Left renal pelvis (tissue), 4 donors: ENCODE measurements at regions not wholly inside any gene's neighbourhood (a gene's known extent, or its start where the extent isn't known, plus 50 kb on each side); places are given as distances from the start of the nearest gene placed in this dataset.

ENCODE experiments used
- DNase-seq, 4 donors: peaks; one replicate each; pipeline ENCODE4 v3.0.0-alpha.2; 2013; ENCODE audit warnings: low read depth in 4 of 4, low spot score in 3 of 4

- no peak for DNase-seq
These were observed 514.0 kb downstream of the MCTP2 start for GRCh38 chr15:94745371-94745770.

GRCh38 chr15:94747510-94747909 is 516.1 kb downstream of the MCTP2 start:
- DNase-seq: no peak

GRCh38 chr15:94749811-94750617 is 518.7 kb downstream of the MCTP2 start:
- peak in 3 of 4 donors; percentile 33 to 37 (median 36) for DNase-seq

- DNase-seq: no peak
These were observed 529.0 kb downstream of the MCTP2 start for GRCh38 chr15:94760348-94760747.

- DNase-seq: no peak
These were observed 530.2 kb downstream of the MCTP2 start for GRCh38 chr15:94761574-94761973.

DNA sequence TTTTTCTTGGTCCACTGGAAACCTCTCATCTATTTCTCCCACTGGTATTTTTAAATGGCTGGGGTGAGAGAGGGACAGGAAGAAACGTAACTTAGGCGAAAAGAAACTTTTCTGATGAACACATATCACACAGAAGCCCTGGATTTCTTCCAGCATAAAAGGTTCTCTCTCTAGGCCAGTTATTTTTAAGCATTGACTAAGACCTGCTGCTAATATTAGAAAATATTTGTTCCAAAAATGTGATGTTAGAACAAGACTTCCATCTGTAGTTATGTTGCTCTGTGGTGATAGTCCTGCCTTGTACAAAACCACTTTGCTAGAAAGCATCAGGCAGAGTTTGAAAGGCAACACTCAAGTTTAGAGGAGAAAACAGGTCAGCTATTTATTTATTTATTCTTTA is 537.7 kb downstream of the MCTP2 start:
- no peak for DNase-seq

- no peak for DNase-seq
These were observed 538.8 kb downstream of the MCTP2 start for GRCh38 chr15:94770199-94770598.

DNA sequence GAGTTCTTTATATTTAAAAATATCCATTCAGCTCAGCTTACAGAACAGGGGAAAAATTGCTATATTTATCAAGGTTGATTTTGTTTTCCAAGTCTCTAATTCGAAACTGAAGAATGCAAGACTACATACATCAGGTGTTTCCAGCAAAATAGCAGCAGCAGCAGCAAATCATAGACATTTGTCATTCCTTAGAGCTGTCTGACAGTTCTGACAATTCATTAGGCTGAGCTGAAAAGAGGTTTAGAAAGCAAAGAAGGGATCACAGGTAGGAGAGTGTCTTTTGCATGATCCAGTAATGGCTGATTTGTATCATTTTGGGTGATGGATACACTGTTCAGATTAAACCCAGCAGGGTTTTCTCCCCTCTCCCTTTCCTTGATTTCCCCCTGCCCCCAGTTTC is 545.7 kb downstream of the MCTP2 start:
- DNase-seq: no peak

DNA sequence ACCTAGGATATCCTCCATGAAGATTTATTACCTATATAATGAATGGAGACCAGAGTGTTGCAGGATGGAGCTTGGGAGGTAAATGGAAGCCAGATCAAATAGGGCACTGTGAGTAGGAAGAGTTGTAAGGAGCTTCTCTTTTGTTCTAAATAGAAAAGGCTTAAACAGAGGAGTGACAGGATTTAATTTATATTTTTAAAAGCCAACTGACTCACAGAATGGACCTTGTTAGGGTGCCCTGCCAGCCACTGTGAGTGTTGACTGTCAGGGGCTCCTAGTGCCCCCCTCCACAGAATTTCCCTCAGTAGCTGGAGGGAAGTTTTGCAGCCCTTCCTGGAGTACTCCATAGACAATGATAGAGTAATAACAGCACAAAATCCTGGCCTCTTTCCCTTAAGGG is 547.5 kb downstream of the MCTP2 start:
- no peak for DNase-seq

DNA sequence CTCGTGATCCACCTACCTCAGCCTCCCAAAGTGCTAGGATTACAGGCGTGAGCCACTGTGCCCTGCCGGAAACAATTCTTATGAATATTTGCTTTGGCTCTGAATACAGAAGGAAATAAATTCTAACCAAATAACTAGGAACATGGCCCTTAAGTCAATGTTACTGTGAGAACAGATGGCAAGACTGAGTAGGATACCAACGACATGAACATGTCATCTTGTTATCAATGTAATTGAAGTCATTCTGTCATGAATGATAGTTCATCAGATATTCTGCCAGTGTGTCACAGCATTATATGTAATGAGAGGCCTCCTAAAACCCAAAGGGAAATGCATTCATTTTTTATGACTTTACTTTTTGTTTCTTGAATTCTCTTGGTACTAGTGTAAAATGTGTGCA is 548.8 kb downstream of the MCTP2 start:
- DNase-seq: no peak

DNA sequence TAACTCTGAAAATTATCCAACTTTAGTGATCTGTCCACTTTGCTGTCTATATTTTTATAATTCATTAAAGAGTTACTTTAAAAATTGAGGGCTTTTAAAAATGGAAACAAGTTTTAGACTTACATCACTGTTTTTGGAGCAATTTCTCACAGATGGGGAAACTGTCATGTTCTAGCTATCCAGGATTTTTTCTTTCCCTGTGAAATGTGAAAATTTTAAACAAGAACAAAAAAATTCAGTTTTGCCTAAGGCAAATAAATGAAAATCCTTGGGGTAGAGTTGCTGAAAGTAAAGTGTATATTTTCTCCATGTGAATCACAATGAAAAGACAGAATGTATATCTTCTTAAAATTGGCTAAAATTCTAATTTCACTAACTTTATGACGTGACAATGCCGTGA is 553.7 kb downstream of the MCTP2 start:
- DNase-seq: no peak

- no peak for DNase-seq
These were observed 559.6 kb downstream of the MCTP2 start for GRCh38 chr15:94791008-94791407.

DNA sequence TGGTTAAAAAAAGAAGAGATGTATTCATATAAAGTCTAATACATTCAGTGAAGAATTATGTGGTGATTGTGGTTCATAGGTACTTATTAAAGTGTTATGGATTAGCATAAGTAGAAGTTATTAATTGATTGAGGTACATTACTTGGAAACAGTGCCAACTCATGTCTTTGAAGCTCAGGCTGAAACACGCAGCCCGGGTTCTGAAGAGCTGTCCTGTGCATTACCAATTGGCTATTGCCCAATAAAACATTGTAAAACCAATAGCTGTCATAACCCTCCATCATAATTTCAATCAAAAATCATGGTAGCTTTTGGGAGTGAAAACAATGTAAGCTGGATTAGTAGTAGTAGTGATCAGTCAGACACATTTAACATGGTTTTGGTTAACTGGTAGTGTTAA is 560.1 kb downstream of the MCTP2 start:
- DNase-seq: no peak

DNA sequence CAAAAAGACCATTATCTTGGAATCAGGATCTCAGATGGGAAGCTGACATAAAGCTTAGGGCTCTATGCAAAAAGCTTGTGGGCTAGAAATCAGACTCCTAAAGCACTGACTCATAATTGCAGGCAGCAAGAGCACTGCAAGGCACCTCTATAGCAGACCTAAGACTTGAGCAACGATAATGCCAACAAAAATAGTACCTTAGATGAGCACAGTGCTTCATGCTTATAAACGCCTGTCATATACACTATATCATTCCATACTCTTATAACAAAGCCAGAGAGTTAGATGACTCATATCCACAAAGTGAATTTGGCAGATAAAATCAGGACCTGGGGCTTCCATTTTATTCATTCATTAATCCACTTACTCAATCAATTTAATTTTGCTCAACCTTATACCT is 560.8 kb downstream of the MCTP2 start:
- DNase-seq: no peak

DNA sequence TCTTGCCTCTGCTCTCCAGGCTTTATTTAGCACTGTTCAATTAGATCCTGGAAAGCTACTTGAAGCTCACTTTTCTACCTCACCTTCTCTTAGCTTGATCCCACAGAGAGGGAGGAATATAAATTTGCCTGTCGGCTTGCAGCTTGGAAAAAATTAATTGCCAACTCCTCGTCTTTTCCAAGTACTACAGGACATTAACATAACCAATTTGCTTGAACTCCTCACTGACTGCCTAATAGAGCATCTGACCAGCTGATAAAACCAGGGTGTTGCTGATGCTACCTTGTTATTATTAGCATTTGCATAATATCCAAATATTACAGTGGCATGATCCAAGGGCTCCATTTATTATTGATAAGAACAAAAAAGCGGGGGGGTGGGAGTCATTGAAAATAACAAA is 561.8 kb downstream of the MCTP2 start:
- no peak for DNase-seq

DNA sequence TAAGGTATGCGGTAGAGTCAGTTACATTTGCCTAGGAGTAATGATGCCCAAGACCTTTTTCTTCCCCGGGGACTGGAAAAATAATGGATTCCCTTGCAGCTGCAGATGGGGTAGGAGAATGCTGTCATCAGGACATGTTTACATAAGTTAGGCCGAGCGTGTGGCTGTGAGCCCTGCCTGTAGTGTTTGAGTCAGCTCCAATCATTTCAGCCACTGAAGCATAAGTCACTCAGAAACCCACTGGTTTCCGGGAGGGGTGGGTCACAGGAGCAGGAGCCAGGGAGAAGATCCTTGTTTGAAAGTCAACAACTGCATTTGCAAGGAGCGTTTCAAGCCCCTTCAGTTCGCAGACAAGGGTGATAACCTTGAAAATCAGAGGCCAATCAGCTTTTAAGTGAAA is 562.3 kb downstream of the MCTP2 start:
- no peak for DNase-seq

DNA sequence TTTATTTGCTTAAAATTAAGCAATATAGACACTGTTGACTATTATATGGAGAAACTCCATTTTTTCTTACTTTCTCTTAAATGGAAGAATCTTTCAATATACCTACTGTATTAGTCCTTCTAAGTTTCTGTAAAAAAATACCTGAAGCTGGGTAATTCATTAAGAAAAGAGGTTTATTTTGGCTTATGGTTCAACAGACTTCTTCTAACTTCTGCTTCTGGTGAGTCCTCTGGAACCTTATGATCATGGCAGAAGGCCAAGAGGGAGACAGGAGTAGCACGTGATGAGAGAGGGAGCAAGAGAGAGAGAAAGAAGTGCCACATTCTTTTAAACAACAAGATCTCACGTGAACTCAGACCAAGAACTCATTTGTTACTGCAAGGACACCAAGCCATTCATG is 573.3 kb downstream of the MCTP2 start:
- DNase-seq: no peak

DNA sequence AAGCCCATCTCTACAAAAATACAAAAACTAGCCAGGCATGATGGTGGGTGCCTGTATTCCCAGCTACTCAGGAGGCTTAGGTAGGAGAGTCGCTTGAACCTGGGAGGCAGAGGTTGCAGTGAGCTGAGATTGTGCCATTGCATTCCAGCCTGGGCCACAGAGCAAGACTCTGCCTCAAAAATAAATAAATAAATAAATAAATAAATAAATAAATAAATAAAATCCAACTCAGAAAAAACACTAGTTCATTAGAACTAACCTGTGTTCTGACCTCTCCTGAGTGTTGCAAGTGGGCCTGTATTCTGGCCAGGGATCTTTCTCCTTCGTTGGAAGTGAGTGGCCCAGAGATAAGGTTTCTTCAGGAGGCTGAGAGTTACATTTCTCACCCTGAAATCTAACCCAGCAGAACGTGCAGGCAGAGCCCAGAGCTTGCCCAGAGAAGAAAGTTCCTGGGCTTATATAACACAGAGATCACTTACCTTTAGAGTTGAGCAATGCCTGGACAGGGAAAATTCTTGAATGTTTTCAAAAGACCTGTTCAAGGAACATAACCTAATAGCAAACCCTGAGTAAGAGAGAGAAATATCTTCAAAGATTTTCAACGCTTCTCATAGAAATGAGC is 583.9 kb downstream of the MCTP2 start:
- no peak for DNase-seq

DNA sequence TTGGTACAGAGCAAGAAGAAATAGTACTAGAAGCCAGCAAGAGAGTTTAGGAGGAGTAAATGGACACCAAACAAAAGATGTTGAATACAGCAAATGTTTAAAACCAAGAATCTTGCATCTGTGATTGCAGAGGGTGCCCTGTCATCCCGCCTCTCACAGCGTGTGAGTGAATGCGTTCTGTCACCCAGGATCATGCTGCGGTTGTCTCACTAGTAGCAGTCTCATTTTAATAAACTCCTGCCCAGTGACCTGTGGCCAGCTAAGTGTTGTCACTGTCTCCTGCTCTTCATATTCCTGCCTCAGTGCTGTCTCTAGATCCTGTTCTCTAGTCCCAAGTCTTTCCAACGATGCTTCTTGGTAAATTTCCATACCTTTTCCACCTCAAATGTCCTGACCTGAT is 584.6 kb downstream of the MCTP2 start:
- DNase-seq: no peak

GRCh38 chr15:94829887-94830884 is 598.8 kb downstream of the MCTP2 start:
- DNase-seq: no peak

- no peak for DNase-seq
These were observed 602.6 kb downstream of the MCTP2 start for GRCh38 chr15:94834000-94834399.
